Smooth muscle cell (in vitro differentiated cells): ENCODE measurements at regions not wholly inside any gene's neighbourhood (a gene's known extent, or its start where the extent isn't known, plus 50 kb on each side); places are given as distances from the start of the nearest gene placed in this dataset.

Source experiments
- DNase-seq: peaks from one replicate; lab custom pipeline; 2025; ENCODE audit not compliant: unreplicated experiment; lab: John Stamatoyannopoulos, UW
- H2AFZ ChIP-seq: fragments of 200-600 bp; sonication (generic); 2 replicates; pipeline ENCODE4 v1.6.0; 2016; ENCODE audit warnings: antibody characterized with exemption, low read depth, mild to moderate bottlenecking
- H3F3A ChIP-seq: fragments of 200-600 bp; sonication (generic); 2 replicates; pipeline ENCODE4 v1.6.0; 2017; ENCODE audit warnings: antibody characterized with exemption, low read depth
- H3K27ac ChIP-seq: fragments of 200-600 bp; sonication (generic); 2 replicates; pipeline ENCODE4 v1.5.1; 2016; ENCODE audit warnings: low read depth, mild to moderate bottlenecking
- H3K27me3 ChIP-seq: fragments of 200-600 bp; sonication (generic); 2 replicates; pipeline ENCODE4 v1.6.1; 2016; ENCODE audit warnings: low read depth, mild to moderate bottlenecking
- H3K36me3 ChIP-seq: fragments of 200-600 bp; sonication (generic); 2 replicates; pipeline ENCODE4 v1.5.1; 2016; ENCODE audit warnings: low read depth
- H3K4me1 ChIP-seq: fragments of 200-600 bp; sonication (generic); 2 replicates; pipeline ENCODE4 v1.5.1; 2016; ENCODE audit warnings: low read depth
- H3K4me2 ChIP-seq: fragments of 200-600 bp; sonication (generic); 2 replicates; pipeline ENCODE4 v1.6.0; 2016; ENCODE audit warnings: mild to moderate bottlenecking
- H3K4me3 ChIP-seq: fragments of 200-600 bp; sonication (generic); 2 replicates; pipeline ENCODE4 v1.5.1; 2016; ENCODE audit warnings: mild to moderate bottlenecking
- H3K79me2 ChIP-seq: fragments of 200-600 bp; sonication (generic); 2 replicates; pipeline ENCODE4 v1.6.0; 2016; ENCODE audit warnings: low read depth, mild to moderate bottlenecking
- H3K9ac ChIP-seq: fragments of 200-600 bp; sonication (generic); 2 replicates; pipeline ENCODE4 v1.6.0; 2016; ENCODE audit warnings: low read depth
- H3K9me3 ChIP-seq: fragments of 200-600 bp; sonication (generic); replicated peaks from 2 replicates; pipeline ENCODE4 v1.5.1; 2016; ENCODE audit warnings: low read depth
- H4K20me1 ChIP-seq: fragments of 200-600 bp; sonication (generic); 2 replicates; pipeline ENCODE4 v1.6.0; 2016; ENCODE audit warnings: low read depth
- WGBS: methylation state at CpG from one replicate; pipeline ENCODE4 v1.1.7; 2016; ENCODE audit warnings: low lambda C conversion rate; 5-methylcytosine and 5-hydroxymethylcytosine counted together
- TF ChIP-seq, protein P1 (sequence below): fragments of 200-600 bp; sonication (generic); IDR thresholded peaks from 2 replicates; pipeline ENCODE4 v1.5.1; 2017; ENCODE audit warnings: borderline replicate concordance, mild to moderate bottlenecking, antibody characterized with exemption; ENCODE audit not compliant: insufficient read depth, poor library complexity, severe bottlenecking

GRCh38 chr4:26082565-26082964, 168.5 kb downstream of the SMIM20 start:
- DNase-seq = no peak
- Histone ChIP-seq H2AFZ (no peak overlapping the region), H3F3A (no peaks in the 10 kb centered on the region), H3K9me3 (no peaks in the 10 kb centered on the region), H3K4me1 (no peaks in the 10 kb centered on the region), H3K79me2 (no peaks in the 10 kb centered on the region), H3K27me3 (no peaks in the 10 kb centered on the region), H3K4me3 (no peak overlapping the region), H3K27ac (no peak overlapping the region), H3K9ac (no peak overlapping the region), H3K36me3 (no peaks in the 10 kb centered on the region), H4K20me1 (no peaks in the 10 kb centered on the region), H3K4me2 (no peak overlapping the region)
- 81% methylated on average over 5 of the region's 5 CpGs for WGBS
- TF ChIP-seq, protein P1, sequence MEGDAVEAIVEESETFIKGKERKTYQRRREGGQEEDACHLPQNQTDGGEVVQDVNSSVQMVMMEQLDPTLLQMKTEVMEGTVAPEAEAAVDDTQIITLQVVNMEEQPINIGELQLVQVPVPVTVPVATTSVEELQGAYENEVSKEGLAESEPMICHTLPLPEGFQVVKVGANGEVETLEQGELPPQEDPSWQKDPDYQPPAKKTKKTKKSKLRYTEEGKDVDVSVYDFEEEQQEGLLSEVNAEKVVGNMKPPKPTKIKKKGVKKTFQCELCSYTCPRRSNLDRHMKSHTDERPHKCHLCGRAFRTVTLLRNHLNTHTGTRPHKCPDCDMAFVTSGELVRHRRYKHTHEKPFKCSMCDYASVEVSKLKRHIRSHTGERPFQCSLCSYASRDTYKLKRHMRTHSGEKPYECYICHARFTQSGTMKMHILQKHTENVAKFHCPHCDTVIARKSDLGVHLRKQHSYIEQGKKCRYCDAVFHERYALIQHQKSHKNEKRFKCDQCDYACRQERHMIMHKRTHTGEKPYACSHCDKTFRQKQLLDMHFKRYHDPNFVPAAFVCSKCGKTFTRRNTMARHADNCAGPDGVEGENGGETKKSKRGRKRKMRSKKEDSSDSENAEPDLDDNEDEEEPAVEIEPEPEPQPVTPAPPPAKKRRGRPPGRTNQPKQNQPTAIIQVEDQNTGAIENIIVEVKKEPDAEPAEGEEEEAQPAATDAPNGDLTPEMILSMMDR = no peak

- Histone ChIP-seq H3K4me3 (no peak overlapping the region), H3K27me3 (no peaks in the 10 kb centered on the region), H2AFZ (no peak overlapping the region), H3K79me2 (no peaks in the 10 kb centered on the region), H3K9me3 (no peaks in the 10 kb centered on the region), H3K9ac (no peak overlapping the region), H3K4me1 (no peaks in the 10 kb centered on the region), H3K27ac (peak overlapping the region; percentile 28), H4K20me1 (no peaks in the 10 kb centered on the region), H3K36me3 (no peaks in the 10 kb centered on the region), H3K4me2 (no peak overlapping the region), H3F3A (no peaks in the 10 kb centered on the region)
- TF ChIP-seq, protein P1 = no peak
- no peak for DNase-seq
- WGBS = 37% methylated on average over 4 of the region's 4 CpGs
These were observed 170.0 kb downstream of the SMIM20 start for GRCh38 chr4:26083987-26084386.

DNA sequence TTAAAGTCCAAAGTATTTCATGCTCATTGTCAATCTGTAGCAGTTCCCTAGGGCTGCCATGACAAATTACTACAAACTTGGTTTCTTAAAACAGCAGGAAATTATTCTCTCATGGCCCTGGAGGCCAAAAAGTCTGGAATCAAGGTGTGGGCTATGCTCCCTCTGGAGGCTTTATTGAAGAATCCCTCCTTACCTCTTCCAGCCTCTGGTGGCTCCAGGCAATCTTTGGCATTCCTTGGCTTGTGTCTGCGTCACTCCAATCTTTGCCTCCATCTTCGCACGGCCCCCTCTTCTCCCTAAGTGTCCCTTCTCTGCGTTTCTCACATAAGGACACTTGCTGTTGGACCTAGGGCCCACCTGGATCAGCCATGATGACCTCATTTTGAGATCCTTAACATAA, 170.4 kb downstream of the SMIM20 start:
- Histone ChIP-seq H3K27me3 (no peaks in the 10 kb centered on the region), H3F3A (no peaks in the 10 kb centered on the region), H4K20me1 (no peaks in the 10 kb centered on the region), H3K79me2 (no peaks in the 10 kb centered on the region), H2AFZ (no peak overlapping the region), H3K4me3 (no peak overlapping the region), H3K9me3 (no peaks in the 10 kb centered on the region), H3K27ac (peak overlapping the region; percentile 28), H3K9ac (no peak overlapping the region), H3K4me1 (no peaks in the 10 kb centered on the region), H3K36me3 (no peaks in the 10 kb centered on the region), H3K4me2 (no peak overlapping the region)
- TF ChIP-seq, protein P1 = no peak
- DNase-seq = no peak
- WGBS = 78% methylated on average over 4 of the region's 4 CpGs

DNA sequence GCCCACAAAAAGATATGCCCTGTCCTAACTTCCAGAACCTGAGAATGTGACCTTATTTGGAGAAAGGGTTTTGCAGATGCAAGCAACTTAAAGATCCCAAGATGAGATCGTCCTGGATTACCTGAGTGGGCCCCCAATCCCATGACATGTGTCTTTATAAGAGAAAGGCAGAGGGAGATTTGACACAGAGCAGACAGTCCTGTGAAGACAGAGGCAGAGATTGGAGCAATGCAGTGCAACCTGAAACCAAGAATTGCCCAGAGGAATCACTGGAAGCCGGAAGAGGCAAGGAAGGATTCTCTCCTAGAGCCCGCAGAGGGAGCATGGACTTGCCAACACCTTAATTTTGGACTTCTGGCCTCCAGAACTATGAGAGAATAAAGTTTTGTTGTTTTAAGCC, 171.5 kb downstream of the SMIM20 start:
- Histone ChIP-seq H4K20me1 (no peaks in the 10 kb centered on the region), H2AFZ (no peak overlapping the region), H3K9me3 (no peaks in the 10 kb centered on the region), H3K27me3 (no peaks in the 10 kb centered on the region), H3F3A (no peaks in the 10 kb centered on the region), H3K9ac (no peak overlapping the region), H3K4me3 (no peak overlapping the region), H3K79me2 (no peaks in the 10 kb centered on the region), H3K27ac (no peak overlapping the region), H3K4me1 (no peaks in the 10 kb centered on the region), H3K36me3 (no peaks in the 10 kb centered on the region), H3K4me2 (no peak overlapping the region)
- WGBS = 76% methylated on average over 3 of the region's 3 CpGs
- no peak for DNase-seq
- TF ChIP-seq, protein P1 = no peak
